ENCODE measurements at regions not wholly inside any gene's neighbourhood (a gene's known extent, or its start where the extent isn't known, plus 50 kb on each side); places are given as distances from the start of the nearest gene placed in this dataset.
"Not testable (repeated sequence)": the region's sequence is repeated elsewhere in the genome, so short reads cannot be mapped to it uniquely, and the experiment has no call there.

DNA sequence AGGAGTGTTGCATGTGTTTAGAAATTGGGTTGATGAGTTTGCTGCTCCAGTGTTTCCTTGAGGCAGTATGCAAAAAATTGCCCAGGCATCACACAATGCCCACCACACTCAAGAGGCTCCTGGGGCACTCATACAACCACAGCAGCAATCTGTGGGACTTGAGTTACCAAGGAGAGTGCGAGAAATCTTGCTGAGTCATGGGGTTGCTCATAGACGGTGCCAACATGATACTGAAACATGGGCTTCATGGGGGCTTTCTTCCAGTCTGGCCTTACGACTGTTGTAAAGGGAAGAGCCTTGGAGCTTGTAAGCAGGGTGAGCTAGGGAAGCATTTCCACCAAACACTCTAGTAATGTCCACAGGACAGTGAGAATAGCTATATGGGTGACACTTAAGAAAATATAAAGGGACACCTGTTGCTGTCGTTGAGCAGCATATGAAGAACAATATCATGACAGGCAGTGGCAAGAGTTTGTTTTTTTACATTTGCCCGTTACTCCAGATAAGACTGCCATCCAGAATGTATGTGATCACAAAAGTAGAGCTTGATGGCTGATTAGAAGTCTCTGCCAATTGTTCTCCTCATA, 1237.4 kb downstream of the UQCRFS1 start:
- WGBS, 2 experiments (ENCODE audit: insufficient coverage in 2 of 2) = 90 to 100% methylated on average over 2 to 5 of the region's 5 CpGs
- no peak overlapping the region for H3K4me3 ChIP-seq (ENCODE audit: extremely low read depth, insufficient read depth, low read length, poor library complexity, severe bottlenecking)
- H3K27ac ChIP-seq (ENCODE audit: low read depth, low read length, severe bottlenecking) = no peak overlapping the region
- H3K4me1 ChIP-seq (ENCODE audit: control insufficient read depth, insufficient read depth, low read length, poor library complexity, severe bottlenecking) = peaks cover 24% of the 10 kb centered on the region
- no peaks in the 10 kb centered on the region for H3K36me3 ChIP-seq (ENCODE audit: control insufficient read depth, insufficient read depth, low read length)
- no peaks in the 10 kb centered on the region for H3K9me3 ChIP-seq (ENCODE audit: control insufficient read depth, low read length)

DNA sequence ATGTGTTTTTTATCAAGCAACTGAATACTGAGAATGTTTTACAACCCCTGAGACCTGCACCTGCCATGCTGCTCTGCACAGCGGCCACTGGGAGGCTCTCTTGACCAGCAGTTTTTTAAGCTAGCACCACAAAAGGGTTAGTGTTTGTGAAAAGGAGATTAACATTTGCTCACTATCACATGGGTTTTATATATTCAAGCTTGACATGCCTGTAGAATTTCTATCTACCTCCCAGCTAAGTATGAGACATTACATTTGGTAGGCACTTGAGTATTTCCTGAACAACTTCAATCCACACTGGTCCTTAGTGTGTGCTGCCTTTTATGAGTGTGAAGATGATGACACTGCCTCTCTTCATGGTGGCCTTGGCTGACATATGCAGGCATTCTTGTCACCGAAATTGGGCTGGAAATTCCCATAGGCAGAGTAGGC, 1238.9 kb downstream of the UQCRFS1 start:
- Histone ChIP-seq H3K27ac (ENCODE audit: low read depth, low read length, severe bottlenecking) (no peak overlapping the region), H3K9me3 (ENCODE audit: control insufficient read depth, low read length) (no peaks in the 10 kb centered on the region), H3K4me3 (ENCODE audit: extremely low read depth, insufficient read depth, low read length, poor library complexity, severe bottlenecking) (no peak overlapping the region), H3K36me3 (ENCODE audit: control insufficient read depth, insufficient read depth, low read length) (no peaks in the 10 kb centered on the region), H3K4me1 (ENCODE audit: control insufficient read depth, insufficient read depth, low read length, poor library complexity, severe bottlenecking) (peaks cover 25% of the 10 kb centered on the region)
- WGBS, 2 experiments (ENCODE audit: insufficient coverage in 2 of 2) = 0 to 33% methylated on average over 1 of the region's 2 CpGs

DNA sequence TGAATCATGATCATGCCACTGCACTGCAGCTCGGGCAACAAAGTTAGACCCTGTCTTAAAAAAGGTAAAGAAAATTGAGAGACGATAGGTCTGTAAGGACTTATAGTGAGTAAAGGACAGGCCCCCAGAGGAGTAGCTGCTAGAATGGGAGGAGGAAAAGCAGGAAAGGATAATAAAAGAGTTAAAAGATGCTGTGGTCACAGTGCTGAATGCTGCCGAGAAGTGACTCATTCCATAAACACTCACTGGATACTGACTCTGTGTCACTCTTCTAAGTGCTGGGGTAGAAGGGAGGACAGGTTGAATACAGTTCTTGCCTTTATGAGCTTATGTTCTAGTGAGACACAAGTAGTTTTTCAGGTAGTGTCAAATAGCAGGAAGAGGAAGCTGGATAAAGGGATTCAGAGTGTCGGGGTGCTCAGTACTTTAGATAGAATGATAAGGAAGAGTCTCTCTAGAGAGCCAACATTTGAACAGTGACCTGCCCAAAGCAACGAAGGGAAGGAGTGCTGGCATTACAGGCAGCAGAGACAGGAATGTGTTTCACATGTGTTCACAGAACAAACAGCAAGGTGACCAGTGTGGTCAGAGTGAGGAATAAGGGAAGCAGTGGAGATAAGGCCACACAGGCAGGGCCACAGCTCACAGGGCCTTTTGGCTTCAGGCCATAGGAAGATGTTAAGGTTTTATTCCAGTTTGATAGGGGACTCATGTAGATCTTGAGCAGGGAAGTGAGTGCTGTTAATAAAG, 1240.5 kb downstream of the UQCRFS1 start:
- peaks cover 25% of the 10 kb centered on the region for H3K4me1 ChIP-seq (ENCODE audit: control insufficient read depth, insufficient read depth, low read length, poor library complexity, severe bottlenecking)
- 52 to 58% methylated on average over 4 to 5 of the region's 5 CpGs for WGBS, 2 experiments (ENCODE audit: insufficient coverage in 2 of 2)
- no peak overlapping the region for H3K4me3 ChIP-seq (ENCODE audit: extremely low read depth, insufficient read depth, low read length, poor library complexity, severe bottlenecking)
- peak overlapping the region; percentile 95 for H3K27ac ChIP-seq (ENCODE audit: low read depth, low read length, severe bottlenecking)
- H3K9me3 ChIP-seq (ENCODE audit: control insufficient read depth, low read length) = no peaks in the 10 kb centered on the region
- H3K36me3 ChIP-seq (ENCODE audit: control insufficient read depth, insufficient read depth, low read length) = no peaks in the 10 kb centered on the region

DNA sequence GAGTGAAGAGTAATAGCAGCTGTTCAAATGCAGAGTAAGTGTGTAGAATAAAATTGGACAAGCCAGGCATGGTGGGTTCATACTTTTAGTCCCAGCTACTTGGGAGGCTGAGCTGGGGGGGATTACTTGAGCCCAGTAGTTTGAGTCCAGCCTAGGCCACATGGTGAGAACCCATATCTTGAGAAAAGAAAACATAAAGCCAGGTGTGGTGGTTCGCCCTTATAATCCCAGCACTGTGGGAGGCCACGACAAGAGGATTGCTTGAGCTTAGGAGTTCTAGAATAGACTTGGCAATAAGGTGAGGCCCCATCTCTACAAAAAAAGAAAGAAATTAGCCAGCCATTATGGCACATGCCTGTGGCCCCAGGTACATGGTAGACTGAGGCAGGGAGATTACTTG, 1241.1 kb downstream of the UQCRFS1 start:
- Histone ChIP-seq H3K4me1 (ENCODE audit: control insufficient read depth, insufficient read depth, low read length, poor library complexity, severe bottlenecking) (peaks cover 25% of the 10 kb centered on the region), H3K36me3 (ENCODE audit: control insufficient read depth, insufficient read depth, low read length) (no peaks in the 10 kb centered on the region), H3K27ac (ENCODE audit: low read depth, low read length, severe bottlenecking) (peak overlapping the region; percentile 95), H3K9me3 (ENCODE audit: control insufficient read depth, low read length) (no peaks in the 10 kb centered on the region), H3K4me3 (ENCODE audit: extremely low read depth, insufficient read depth, low read length, poor library complexity, severe bottlenecking) (no peak overlapping the region)
- 80 to 100% methylated on average over 2 of the region's 2 CpGs for WGBS, 2 experiments (ENCODE audit: insufficient coverage in 2 of 2)

DNA sequence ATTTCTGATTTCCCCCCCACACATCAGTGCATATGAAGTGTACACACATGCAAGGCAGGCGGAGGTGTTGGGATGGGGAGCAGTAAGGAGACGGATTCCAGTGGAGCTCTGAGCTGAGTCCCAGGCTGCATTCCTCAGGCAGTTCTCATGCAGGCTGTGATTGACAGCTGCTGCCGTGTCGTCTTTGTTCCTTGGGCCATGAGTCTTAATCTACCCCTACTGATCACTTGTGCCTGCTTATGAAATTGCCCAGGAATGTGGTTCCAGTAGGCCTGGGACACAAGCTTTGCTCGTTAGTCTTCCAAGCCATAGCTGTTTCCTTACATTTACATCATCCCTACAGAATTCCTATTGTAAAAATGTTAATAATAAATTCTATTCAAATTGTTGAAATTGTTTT, 1241.9 kb downstream of the UQCRFS1 start:
- Histone ChIP-seq H3K9me3 (ENCODE audit: control insufficient read depth, low read length) (no peaks in the 10 kb centered on the region), H3K4me1 (ENCODE audit: control insufficient read depth, insufficient read depth, low read length, poor library complexity, severe bottlenecking) (peaks cover 25% of the 10 kb centered on the region), H3K4me3 (ENCODE audit: extremely low read depth, insufficient read depth, low read length, poor library complexity, severe bottlenecking) (no peak overlapping the region), H3K36me3 (ENCODE audit: control insufficient read depth, insufficient read depth, low read length) (no peaks in the 10 kb centered on the region), H3K27ac (ENCODE audit: low read depth, low read length, severe bottlenecking) (peak overlapping the region; percentile 95)
- 17 to 20% methylated on average over 3 to 4 of the region's 5 CpGs for WGBS, 2 experiments (ENCODE audit: insufficient coverage in 2 of 2)

DNA sequence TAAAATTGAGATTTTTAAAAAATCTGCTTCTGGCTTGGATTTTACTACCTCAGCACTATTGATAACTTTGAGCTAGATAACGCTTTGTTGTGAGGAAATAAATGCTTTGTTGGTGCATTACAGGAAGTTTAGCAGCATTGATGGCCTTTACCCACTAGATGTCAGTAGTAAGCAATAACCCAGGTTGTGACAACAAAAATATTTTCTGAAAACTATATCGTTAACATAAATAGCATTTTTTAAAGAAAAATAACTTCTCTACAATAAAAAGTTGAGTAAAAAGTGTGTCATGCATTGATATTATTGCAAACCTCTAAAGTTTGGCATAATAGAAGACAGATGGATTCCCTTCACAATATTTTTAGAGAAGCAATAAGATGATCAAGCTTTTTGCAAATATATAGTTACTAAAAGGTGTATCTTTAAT, 1246.5 kb downstream of the UQCRFS1 start:
- H3K4me3 ChIP-seq (ENCODE audit: extremely low read depth, insufficient read depth, low read length, poor library complexity, severe bottlenecking) = no peak overlapping the region
- WGBS, 2 experiments (ENCODE audit: insufficient coverage in 2 of 2) = no CpG with 5 or more reads among the region's 2 CpGs
- H3K4me1 ChIP-seq (ENCODE audit: control insufficient read depth, insufficient read depth, low read length, poor library complexity, severe bottlenecking) = peaks cover 8% of the 10 kb centered on the region
- no peak overlapping the region for H3K27ac ChIP-seq (ENCODE audit: low read depth, low read length, severe bottlenecking)
- H3K9me3 ChIP-seq (ENCODE audit: control insufficient read depth, low read length) = no peaks in the 10 kb centered on the region
- H3K36me3 ChIP-seq (ENCODE audit: control insufficient read depth, insufficient read depth, low read length) = no peaks in the 10 kb centered on the region

DNA sequence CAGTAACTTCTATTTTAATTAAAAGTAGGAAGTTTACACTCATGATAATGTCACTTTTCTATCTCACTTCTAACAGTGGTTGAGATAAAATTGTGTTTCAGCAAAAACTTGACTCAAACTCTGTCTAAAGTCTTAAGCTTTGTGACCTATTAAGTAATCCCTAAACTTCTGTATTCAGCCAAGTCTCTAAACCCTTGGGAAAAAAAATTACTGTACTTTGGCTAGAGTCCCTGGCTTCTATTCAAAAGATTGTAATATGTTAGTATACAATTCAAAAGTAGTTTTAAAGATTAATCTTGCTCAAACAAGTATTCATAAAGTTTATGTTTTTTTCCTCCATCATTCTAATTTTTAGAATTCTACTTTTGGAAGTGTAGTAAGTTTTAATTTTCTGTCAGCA, 1248.8 kb downstream of the UQCRFS1 start:
- no peaks in the 10 kb centered on the region for H3K36me3 ChIP-seq (ENCODE audit: control insufficient read depth, insufficient read depth, low read length)
- no peak overlapping the region for H3K27ac ChIP-seq (ENCODE audit: low read depth, low read length, severe bottlenecking)
- H3K9me3 ChIP-seq (ENCODE audit: control insufficient read depth, low read length) = no peaks in the 10 kb centered on the region
- no peaks in the 10 kb centered on the region for H3K4me1 ChIP-seq (ENCODE audit: control insufficient read depth, insufficient read depth, low read length, poor library complexity, severe bottlenecking)
- no peak overlapping the region for H3K4me3 ChIP-seq (ENCODE audit: extremely low read depth, insufficient read depth, low read length, poor library complexity, severe bottlenecking)

DNA sequence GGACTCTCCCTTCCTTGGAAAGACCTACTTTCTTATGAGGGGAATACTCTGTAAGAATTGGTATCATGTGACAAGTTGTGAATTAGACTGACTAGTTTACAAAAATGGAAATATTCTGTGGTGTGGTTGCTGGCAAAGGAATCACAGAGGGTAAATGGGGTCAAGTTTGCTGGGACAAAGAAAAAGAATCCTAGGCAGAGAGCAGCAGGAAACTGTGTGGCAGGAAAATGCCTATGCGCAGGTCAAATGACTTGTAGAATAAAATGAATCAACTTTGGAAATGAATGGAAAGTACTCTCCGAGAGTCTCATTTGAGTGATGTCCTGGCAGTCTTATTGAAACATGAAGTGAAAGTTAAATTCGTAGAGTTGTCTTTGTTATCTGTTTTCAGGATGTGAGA, 1250.7 kb downstream of the UQCRFS1 start:
- no peak overlapping the region for H3K27ac ChIP-seq (ENCODE audit: low read depth, low read length, severe bottlenecking)

DNA sequence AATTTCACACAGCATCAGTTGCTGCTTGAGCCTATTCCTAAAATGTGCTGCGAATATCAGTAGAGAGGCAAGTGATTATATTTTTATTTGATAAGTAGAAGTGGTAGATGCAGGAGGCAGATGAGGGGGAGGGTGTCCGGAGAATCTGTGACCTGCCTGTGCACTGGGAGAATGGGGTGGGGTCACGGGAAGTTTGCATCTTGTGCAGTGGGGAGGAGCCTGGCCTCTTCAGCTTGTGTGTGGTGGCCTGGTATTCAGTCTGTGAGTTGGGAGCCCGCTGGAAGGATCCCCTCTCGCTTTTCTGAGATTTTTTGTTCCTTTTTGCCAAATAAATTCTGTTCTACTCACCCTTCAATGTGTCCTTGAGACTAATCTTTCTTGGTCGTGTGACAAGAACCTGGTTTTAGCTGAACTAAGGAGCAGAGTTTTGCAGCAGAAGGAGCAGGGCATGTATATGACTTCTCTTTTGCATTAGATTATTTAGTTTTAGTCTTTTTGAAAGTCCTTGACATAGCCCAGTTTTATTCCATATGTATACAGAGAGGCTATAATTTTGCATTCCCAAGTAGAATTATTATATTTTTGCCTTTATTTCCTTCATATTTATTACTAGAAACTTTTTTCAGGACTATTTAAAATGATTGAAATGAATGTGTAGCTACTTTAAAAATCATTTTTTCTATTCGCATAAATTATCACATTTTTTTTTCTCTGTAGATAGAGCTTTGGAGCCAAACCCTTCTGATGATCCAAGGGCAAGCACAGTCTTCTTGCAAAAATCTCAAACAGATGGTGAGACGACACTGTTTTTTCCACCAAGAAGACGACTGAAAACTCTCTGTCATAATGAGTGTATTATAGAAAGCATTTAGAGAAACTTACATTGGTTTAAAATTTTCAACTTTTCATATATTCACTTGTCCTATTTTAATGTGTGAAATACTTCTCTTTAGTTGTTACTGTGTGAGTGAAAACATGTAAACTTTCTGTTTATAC, 1257.2 kb downstream of the UQCRFS1 start:
- H3K4me1 ChIP-seq (ENCODE audit: control insufficient read depth, insufficient read depth, low read length, poor library complexity, severe bottlenecking) = no peaks in the 10 kb centered on the region
- no peaks in the 10 kb centered on the region for H3K36me3 ChIP-seq (ENCODE audit: control insufficient read depth, insufficient read depth, low read length)
- no peak overlapping the region for H3K27ac ChIP-seq (ENCODE audit: low read depth, low read length, severe bottlenecking)
- H3K4me3 ChIP-seq (ENCODE audit: extremely low read depth, insufficient read depth, low read length, poor library complexity, severe bottlenecking) = no peak overlapping the region
- WGBS, 2 experiments (ENCODE audit: insufficient coverage in 2 of 2) = 84 to 100% methylated on average over 2 to 4 of the region's 9 CpGs
- H3K9me3 ChIP-seq (ENCODE audit: control insufficient read depth, low read length) = no peaks in the 10 kb centered on the region

More for the DNA sequence above, 1250.7 kb downstream of the UQCRFS1 start:
- Histone ChIP-seq H3K9me3 (ENCODE audit: control insufficient read depth, low read length) (no peaks in the 10 kb centered on the region), H3K4me3 (ENCODE audit: extremely low read depth, insufficient read depth, low read length, poor library complexity, severe bottlenecking) (no peak overlapping the region), H3K4me1 (ENCODE audit: control insufficient read depth, insufficient read depth, low read length, poor library complexity, severe bottlenecking) (no peaks in the 10 kb centered on the region), H3K36me3 (ENCODE audit: control insufficient read depth, insufficient read depth, low read length) (no peaks in the 10 kb centered on the region)
- 50 to 52% methylated on average over 2 to 3 of the region's 3 CpGs for WGBS, 2 experiments (ENCODE audit: insufficient coverage in 2 of 2)

DNA sequence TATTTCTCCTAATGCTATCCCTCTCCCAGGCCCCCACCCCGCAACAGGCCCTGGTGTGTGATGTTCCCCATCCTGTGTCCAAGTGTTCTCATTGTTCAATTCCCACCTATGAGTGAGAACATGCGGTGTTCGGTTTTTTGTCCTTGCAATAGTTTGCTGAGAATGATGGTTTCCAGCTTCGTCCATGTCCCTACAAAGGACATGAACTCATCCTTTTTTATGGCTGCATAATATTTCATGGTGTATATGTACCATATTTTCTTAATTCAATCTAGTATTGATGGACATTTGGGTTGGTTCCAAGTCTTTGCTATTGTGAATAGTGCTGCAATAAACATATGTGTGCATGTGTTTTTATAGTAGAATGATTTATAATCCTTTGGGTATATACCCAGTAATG, 1270.3 kb downstream of the UQCRFS1 start:
- H3K36me3 ChIP-seq (ENCODE audit: control insufficient read depth, insufficient read depth, low read length) = not testable (repeated sequence)
- 80 to 100% methylated on average over 1 of the region's 4 CpGs for WGBS, 2 experiments (ENCODE audit: insufficient coverage in 2 of 2)

More for the DNA sequence above, 1270.3 kb downstream of the UQCRFS1 start:
- not testable (repeated sequence) for H3K9me3 ChIP-seq (ENCODE audit: control insufficient read depth, low read length); H3K4me1 ChIP-seq (ENCODE audit: control insufficient read depth, insufficient read depth, low read length, poor library complexity, severe bottlenecking); H3K4me3 ChIP-seq (ENCODE audit: extremely low read depth, insufficient read depth, low read length, poor library complexity, severe bottlenecking); H3K27ac ChIP-seq (ENCODE audit: low read depth, low read length, severe bottlenecking)

All from mesodermal cell (in vitro differentiated cells).